ENCODE measurements at regions not wholly inside any gene's neighbourhood (a gene's known extent, or its start where the extent isn't known, plus 50 kb on each side); places are given as distances from the start of the nearest gene placed in this dataset.
"Not testable (repeated sequence)": the region's sequence is repeated elsewhere in the genome, so short reads cannot be mapped to it uniquely, and the experiment has no call there.

DNA sequence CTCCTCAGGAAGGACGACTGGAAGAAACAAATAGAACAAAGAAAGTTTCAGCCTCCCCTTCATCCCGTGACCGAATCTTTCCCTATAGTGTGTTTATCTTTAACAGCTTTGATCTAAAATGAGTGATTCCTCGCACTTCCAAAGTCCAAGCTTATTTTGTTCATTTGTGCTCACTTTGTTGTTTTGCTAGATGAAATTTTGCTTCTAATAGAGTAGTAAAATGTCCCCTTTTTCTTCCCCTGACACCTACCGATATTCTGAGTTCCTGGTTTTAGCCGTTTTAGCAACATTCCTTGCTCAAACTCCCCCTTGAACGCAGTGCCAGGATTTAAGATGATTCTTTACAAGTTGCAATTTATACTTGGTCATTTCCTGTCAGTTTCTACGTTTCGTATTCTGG, 204.2 kb downstream of the FGF9 start:
- WGBS, 2 experiments (ENCODE audit: insufficient coverage in 2 of 2) = 74 to 95% methylated on average over 5 to 8 of the region's 9 CpGs
- H3K4me1 ChIP-seq (ENCODE audit: control insufficient read depth, insufficient read depth, low read length, poor library complexity, severe bottlenecking) = no peaks in the 10 kb centered on the region
- H3K36me3 ChIP-seq (ENCODE audit: control insufficient read depth, insufficient read depth, low read length) = no peaks in the 10 kb centered on the region
- H3K27ac ChIP-seq (ENCODE audit: low read depth, low read length, severe bottlenecking) = no peak overlapping the region
- H3K4me3 ChIP-seq (ENCODE audit: extremely low read depth, insufficient read depth, low read length, poor library complexity, severe bottlenecking) = no peak overlapping the region
- no peaks in the 10 kb centered on the region for H3K9me3 ChIP-seq (ENCODE audit: control insufficient read depth, low read length)

DNA sequence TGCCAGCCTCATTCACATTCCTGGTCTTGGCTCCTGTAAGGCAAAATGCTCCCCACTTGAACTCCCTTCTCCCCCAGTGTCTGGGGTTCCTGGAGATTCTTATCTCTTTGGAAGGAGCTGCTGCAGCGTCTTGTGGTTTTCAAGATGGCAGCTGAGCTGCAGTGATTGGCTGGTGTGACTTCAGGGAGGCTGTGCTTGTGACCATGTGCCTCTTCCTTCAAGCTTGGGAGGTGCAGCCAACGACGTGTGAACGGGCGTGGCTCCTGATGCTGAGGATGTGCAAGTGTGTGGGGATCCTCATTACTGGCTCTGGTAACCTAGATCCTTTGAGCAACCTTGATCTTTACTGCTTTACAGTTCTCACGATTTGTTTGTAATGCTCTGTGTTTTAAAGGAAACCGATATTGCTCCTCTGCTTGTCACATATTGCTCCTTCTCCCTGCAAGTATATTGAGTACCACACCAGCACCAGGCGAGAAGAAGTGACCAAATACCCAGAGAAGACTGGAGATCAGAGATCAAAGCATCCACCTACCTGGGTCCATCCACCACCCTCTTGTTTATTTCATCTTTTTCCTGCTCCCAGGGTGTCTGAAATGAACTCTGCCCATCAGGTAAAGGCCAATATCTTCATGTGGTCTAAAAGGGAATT, 208.5 kb downstream of the FGF9 start:
- Histone ChIP-seq H3K36me3 (ENCODE audit: control insufficient read depth, insufficient read depth, low read length) (no peaks in the 10 kb centered on the region), H3K9me3 (ENCODE audit: control insufficient read depth, low read length) (no peaks in the 10 kb centered on the region), H3K4me1 (ENCODE audit: control insufficient read depth, insufficient read depth, low read length, poor library complexity, severe bottlenecking) (no peaks in the 10 kb centered on the region), H3K4me3 (ENCODE audit: extremely low read depth, insufficient read depth, low read length, poor library complexity, severe bottlenecking) (no peak overlapping the region), H3K27ac (ENCODE audit: low read depth, low read length, severe bottlenecking) (no peak overlapping the region)
- WGBS, 2 experiments (ENCODE audit: insufficient coverage in 2 of 2) = 91 to 98% methylated on average over 6 to 7 of the region's 8 CpGs

DNA sequence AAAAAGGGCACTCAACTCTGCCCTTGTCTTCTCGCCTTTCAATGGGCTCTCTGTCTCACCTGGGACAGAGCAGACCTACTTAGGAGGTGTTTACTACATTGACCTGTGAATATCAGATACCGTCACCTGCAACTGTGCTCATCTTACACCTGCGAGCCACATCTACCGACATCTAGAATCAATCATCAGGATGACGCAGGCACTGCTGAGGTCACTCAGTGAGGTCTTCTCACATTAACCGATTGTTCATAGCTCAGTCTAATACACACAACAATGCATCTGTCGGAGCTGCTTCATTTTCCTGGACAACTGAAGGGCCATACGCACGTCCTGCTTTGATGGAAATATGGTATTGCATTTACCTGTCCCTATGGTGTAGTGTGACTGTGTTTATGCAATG, 211.9 kb downstream of the FGF9 start:
- H3K27ac ChIP-seq (ENCODE audit: low read depth, low read length, severe bottlenecking) = no peak overlapping the region
- no peaks in the 10 kb centered on the region for H3K36me3 ChIP-seq (ENCODE audit: control insufficient read depth, insufficient read depth, low read length)
- 92 to 93% methylated on average over 8 of the region's 9 CpGs for WGBS, 2 experiments (ENCODE audit: insufficient coverage in 2 of 2)
- no peak overlapping the region for H3K4me3 ChIP-seq (ENCODE audit: extremely low read depth, insufficient read depth, low read length, poor library complexity, severe bottlenecking)
- H3K4me1 ChIP-seq (ENCODE audit: control insufficient read depth, insufficient read depth, low read length, poor library complexity, severe bottlenecking) = no peaks in the 10 kb centered on the region
- no peaks in the 10 kb centered on the region for H3K9me3 ChIP-seq (ENCODE audit: control insufficient read depth, low read length)

DNA sequence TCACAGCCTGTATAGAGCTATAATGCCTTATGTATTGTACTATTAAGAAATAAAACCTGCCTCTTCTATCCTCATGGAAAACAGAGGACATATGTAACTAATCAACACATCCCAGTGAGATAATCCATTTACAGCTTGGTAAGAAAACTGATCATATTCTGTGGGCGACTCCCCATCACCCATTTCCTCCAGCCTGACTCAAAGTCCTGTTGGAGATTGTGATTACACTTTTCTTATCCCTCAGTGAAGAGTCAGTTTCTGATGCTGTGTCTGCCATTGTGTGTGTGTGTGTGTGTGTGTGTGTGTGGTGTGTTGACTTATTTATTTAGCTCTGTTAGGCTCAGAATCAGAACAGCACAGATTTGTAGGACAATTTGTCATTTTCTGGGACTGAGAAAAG, 212.8 kb downstream of the FGF9 start:
- no CpG with 5 or more reads among the region's 1 CpG for WGBS, 2 experiments (ENCODE audit: insufficient coverage in 2 of 2)

DNA sequence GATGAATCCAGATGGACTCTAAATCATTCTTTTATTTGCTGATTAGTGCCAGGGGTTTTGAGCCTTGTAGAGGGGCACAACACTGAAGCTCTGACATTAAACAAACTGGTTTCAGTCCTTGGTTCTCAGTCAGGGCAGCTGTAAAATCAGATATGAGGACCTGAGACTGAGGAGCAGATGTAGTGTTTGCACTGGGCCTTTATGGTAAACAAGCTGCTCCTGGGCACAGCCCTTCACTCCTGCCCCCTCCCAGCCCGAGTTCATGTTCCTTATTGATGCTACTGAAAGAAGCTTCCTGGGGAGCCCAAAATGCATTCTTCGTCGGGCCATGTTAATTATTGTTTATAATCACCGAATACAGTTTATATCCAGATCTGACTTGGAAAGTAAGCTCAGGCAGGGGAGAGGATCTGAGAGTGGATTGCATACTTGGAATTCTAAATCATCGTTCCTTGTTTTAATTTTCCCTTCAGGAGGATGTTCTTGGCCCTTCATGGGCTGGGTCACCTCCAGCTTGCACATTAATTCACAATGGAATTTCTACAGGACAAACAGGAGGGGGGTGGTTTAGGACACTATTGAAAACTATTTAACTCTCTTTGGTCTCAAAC, 213.5 kb downstream of the FGF9 start:
- Histone ChIP-seq H3K4me3 (ENCODE audit: extremely low read depth, insufficient read depth, low read length, poor library complexity, severe bottlenecking) (no peak overlapping the region), H3K4me1 (ENCODE audit: control insufficient read depth, insufficient read depth, low read length, poor library complexity, severe bottlenecking) (no peaks in the 10 kb centered on the region), H3K27ac (ENCODE audit: low read depth, low read length, severe bottlenecking) (no peak overlapping the region), H3K36me3 (ENCODE audit: control insufficient read depth, insufficient read depth, low read length) (no peaks in the 10 kb centered on the region), H3K9me3 (ENCODE audit: control insufficient read depth, low read length) (no peaks in the 10 kb centered on the region)
- WGBS, 2 experiments (ENCODE audit: insufficient coverage in 2 of 2) = 79 to 90% methylated on average over 2 to 5 of the region's 5 CpGs

More for the DNA sequence above, 212.8 kb downstream of the FGF9 start:
- no peak overlapping the region for H3K27ac ChIP-seq (ENCODE audit: low read depth, low read length, severe bottlenecking)
- no peaks in the 10 kb centered on the region for H3K36me3 ChIP-seq (ENCODE audit: control insufficient read depth, insufficient read depth, low read length)
- H3K4me3 ChIP-seq (ENCODE audit: extremely low read depth, insufficient read depth, low read length, poor library complexity, severe bottlenecking) = no peak overlapping the region
- H3K9me3 ChIP-seq (ENCODE audit: control insufficient read depth, low read length) = no peaks in the 10 kb centered on the region
- H3K4me1 ChIP-seq (ENCODE audit: control insufficient read depth, insufficient read depth, low read length, poor library complexity, severe bottlenecking) = no peaks in the 10 kb centered on the region

DNA sequence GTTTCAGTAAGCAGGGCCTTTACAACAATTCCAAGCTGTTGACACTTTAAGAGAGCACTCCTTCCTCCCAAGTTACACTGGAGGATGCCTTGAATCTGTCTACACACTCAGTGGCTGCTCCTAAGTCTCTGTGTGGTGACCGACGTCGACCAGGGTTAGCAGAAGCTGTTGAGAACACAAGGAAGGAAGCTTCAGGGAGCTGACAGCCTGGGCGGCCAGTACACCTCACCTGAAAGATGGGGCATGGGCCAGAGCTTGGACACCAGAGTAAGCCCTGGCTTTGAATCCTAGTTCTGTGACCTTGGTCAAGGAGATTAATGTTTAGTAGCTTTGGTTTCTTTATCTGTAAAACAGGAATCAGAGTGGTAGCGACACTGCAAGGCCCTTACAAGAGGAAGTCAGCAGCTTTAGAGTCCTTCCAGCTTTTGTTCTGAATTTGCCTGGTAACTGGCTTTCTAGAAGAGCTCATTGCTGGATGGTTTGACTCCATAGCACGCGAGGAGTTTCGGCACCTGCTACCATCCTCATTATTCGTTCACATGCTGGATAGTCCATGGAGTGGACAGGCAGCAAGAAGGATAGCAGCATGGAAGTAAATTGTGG, 214.2 kb downstream of the FGF9 start:
- Histone ChIP-seq H3K4me1 (ENCODE audit: control insufficient read depth, insufficient read depth, low read length, poor library complexity, severe bottlenecking) (no peaks in the 10 kb centered on the region), H3K9me3 (ENCODE audit: control insufficient read depth, low read length) (no peaks in the 10 kb centered on the region), H3K36me3 (ENCODE audit: control insufficient read depth, insufficient read depth, low read length) (no peaks in the 10 kb centered on the region), H3K4me3 (ENCODE audit: extremely low read depth, insufficient read depth, low read length, poor library complexity, severe bottlenecking) (no peak overlapping the region), H3K27ac (ENCODE audit: low read depth, low read length, severe bottlenecking) (no peak overlapping the region)
- WGBS, 2 experiments (ENCODE audit: insufficient coverage in 2 of 2) = 81 to 86% methylated on average over 8 to 9 of the region's 9 CpGs

DNA sequence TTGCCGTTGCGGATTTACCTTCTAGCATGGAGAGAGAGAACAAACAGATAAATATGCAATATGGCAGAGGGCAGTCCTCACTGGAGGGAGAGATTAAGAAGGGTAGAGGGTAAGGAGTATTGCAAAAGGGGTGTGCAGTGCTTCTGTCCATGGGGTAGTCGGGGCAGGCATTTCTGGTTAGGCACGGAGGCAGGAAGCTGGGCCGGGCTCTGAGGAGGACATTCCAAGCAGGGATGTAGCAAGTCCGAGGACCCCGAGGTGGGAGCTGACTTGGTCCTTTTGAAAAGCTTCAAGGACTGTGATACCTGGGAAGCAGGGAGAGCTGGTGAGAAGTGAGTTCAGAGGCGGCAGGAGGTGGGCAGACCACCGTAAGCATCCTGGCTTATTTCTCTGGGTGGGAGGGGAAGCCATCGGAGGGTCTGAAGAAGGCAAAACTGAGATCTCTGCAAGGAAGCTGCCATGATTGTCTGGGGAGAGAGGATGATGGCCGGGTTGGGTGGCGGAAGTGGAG, 214.9 kb downstream of the FGF9 start:
- Histone ChIP-seq H3K36me3 (ENCODE audit: control insufficient read depth, insufficient read depth, low read length) (no peaks in the 10 kb centered on the region), H3K4me1 (ENCODE audit: control insufficient read depth, insufficient read depth, low read length, poor library complexity, severe bottlenecking) (no peaks in the 10 kb centered on the region), H3K27ac (ENCODE audit: low read depth, low read length, severe bottlenecking) (no peak overlapping the region), H3K4me3 (ENCODE audit: extremely low read depth, insufficient read depth, low read length, poor library complexity, severe bottlenecking) (no peak overlapping the region), H3K9me3 (ENCODE audit: control insufficient read depth, low read length) (no peaks in the 10 kb centered on the region)
- WGBS, 2 experiments (ENCODE audit: insufficient coverage in 2 of 2) = 89 to 90% methylated on average over 11 to 12 of the region's 12 CpGs

DNA sequence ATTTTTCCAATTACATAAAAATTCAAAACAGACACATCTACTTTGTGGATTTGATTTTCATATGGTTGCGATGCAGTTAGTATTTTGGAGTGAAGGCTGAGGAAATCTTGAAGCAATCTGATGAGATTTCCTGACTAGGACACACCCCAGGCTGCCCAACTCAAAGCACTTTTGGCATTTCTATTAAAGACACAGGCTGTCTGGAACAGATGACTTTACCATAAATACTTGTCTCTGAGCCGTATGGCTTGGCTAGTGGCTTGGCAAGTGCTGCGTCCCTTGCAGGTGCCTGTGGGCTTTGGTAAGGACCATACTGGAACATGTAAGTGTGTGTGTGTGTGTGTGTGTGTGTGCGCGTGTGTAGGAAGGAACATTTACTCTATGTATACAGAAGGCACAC, 218.8 kb downstream of the FGF9 start:
- H3K9me3 ChIP-seq (ENCODE audit: control insufficient read depth, low read length) = no peaks in the 10 kb centered on the region
- WGBS, 2 experiments (ENCODE audit: insufficient coverage in 2 of 2) = 75 to 83% methylated on average over 2 of the region's 5 CpGs
- H3K27ac ChIP-seq (ENCODE audit: low read depth, low read length, severe bottlenecking) = no peak overlapping the region
- no peaks in the 10 kb centered on the region for H3K36me3 ChIP-seq (ENCODE audit: control insufficient read depth, insufficient read depth, low read length)
- no peak overlapping the region for H3K4me3 ChIP-seq (ENCODE audit: extremely low read depth, insufficient read depth, low read length, poor library complexity, severe bottlenecking)
- H3K4me1 ChIP-seq (ENCODE audit: control insufficient read depth, insufficient read depth, low read length, poor library complexity, severe bottlenecking) = no peaks in the 10 kb centered on the region

DNA sequence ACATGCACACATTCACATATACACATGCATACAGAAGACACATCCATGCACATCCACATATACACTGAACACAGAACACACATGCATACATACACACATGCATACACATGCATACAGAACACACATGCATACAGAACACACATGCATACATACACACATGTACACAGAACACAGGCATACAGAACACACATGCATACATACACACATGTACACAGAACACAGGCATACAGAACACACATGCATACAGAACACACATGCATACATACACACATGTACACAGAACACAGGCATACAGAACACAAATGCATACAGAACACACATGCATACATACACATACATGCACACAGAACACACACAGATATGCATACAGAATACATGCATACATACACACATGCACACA, 219.3 kb downstream of the FGF9 start:
- H3K36me3 ChIP-seq (ENCODE audit: control insufficient read depth, insufficient read depth, low read length); H3K27ac ChIP-seq (ENCODE audit: low read depth, low read length, severe bottlenecking); H3K4me1 ChIP-seq (ENCODE audit: control insufficient read depth, insufficient read depth, low read length, poor library complexity, severe bottlenecking); H3K9me3 ChIP-seq (ENCODE audit: control insufficient read depth, low read length); H3K4me3 ChIP-seq (ENCODE audit: extremely low read depth, insufficient read depth, low read length, poor library complexity, severe bottlenecking): not testable (repeated sequence)

DNA sequence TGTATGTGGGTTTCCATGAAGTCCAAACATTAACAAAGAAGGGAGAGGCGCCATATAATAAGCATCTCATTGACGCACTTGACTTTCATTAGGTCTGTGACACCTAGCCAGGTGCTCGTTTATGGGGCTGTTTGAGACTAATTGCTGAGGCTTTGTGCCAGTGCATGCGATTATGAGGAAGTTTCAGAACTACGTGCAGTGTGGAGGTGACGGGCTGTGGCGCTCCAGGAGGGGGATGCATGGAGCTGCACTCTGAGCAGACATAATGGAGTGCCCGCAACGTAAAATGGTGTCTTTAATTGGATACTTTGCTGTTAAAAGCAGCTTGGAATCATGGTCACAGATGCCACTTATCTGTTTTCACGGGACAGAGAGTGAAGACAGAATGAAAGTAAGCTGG, 223.2 kb downstream of the FGF9 start:
- no peaks in the 10 kb centered on the region for H3K4me1 ChIP-seq (ENCODE audit: control insufficient read depth, insufficient read depth, low read length, poor library complexity, severe bottlenecking)
- WGBS, 2 experiments (ENCODE audit: insufficient coverage in 2 of 2) = 92 to 96% methylated on average over 9 to 10 of the region's 10 CpGs

More for the DNA sequence above, 223.2 kb downstream of the FGF9 start:
- Histone ChIP-seq H3K9me3 (ENCODE audit: control insufficient read depth, low read length) (no peaks in the 10 kb centered on the region), H3K4me3 (ENCODE audit: extremely low read depth, insufficient read depth, low read length, poor library complexity, severe bottlenecking) (no peak overlapping the region), H3K36me3 (ENCODE audit: control insufficient read depth, insufficient read depth, low read length) (no peaks in the 10 kb centered on the region), H3K27ac (ENCODE audit: low read depth, low read length, severe bottlenecking) (no peak overlapping the region)

Data from mesodermal cell (in vitro differentiated cells).